A673 (cell line): ENCODE measurements at regions not wholly inside any gene's neighbourhood (a gene's known extent, or its start where the extent isn't known, plus 50 kb on each side); places are given as distances from the start of the nearest gene placed in this dataset.

ENCODE experiments used
- BruUV-seq: library from RNA; stranded (reverse); fragments of 400-500 nt; replicated peaks from 2 replicates; lab custom pipeline; 2021; lab: Mats Ljungman, UMichigan
- CTCF ChIA-PET: fragments of 300-600 bp; sonication (Branson Sonifier 250); formaldehyde crosslinking; loops from one replicate; lab custom pipeline; 2022; ENCODE audit warnings: antibody characterized with exemption; lab: Charles Lee
- POLR2A ChIA-PET: fragments of 300-600 bp; sonication (Branson Sonifier 250); formaldehyde crosslinking; loops from one replicate; lab custom pipeline; 2022; ENCODE audit warnings: antibody characterized with exemption; ENCODE audit not compliant: low non-redundant PET; lab: Charles Lee
- DNase-seq: peaks from one replicate; pipeline ENCODE4 v3.0.0-alpha.2; 2015; ENCODE audit warnings: low spot score
- H3K27ac ChIP-seq: fragments of 200-600 bp; sonication (generic); 2 replicates; pipeline ENCODE4 v1.5.1; 2016; ENCODE audit warnings: mixed run types, low read depth, mild to moderate bottlenecking, mixed read lengths, antibody characterized with exemption, low read length; ENCODE audit not compliant: poor library complexity, severe bottlenecking
- H3K27me3 ChIP-seq: fragments of 200-600 bp; sonication (generic); replicated peaks from 2 replicates; pipeline ENCODE4 v1.6.1; 2017; ENCODE audit warnings: mixed run types, low read depth, mild to moderate bottlenecking, mixed read lengths, antibody characterized with exemption, low read length; ENCODE audit not compliant: insufficient read depth, poor library complexity
- H3K36me3 ChIP-seq: fragments of 200-600 bp; sonication (generic); 2 replicates; pipeline ENCODE4 v1.6.1; 2016; ENCODE audit warnings: mixed run types, mild to moderate bottlenecking, mixed read lengths, antibody characterized with exemption, low read length; ENCODE audit not compliant: insufficient read depth, poor library complexity, severe bottlenecking
- H3K4me1 ChIP-seq: fragments of 200-600 bp; sonication (generic); 2 replicates; pipeline ENCODE4 v1.6.1; 2017; ENCODE audit warnings: mixed run types, mild to moderate bottlenecking, mixed read lengths, antibody characterized with exemption, low read length; ENCODE audit not compliant: insufficient read depth, poor library complexity, severe bottlenecking
- H3K4me3 ChIP-seq: fragments of 200-600 bp; sonication (generic); 2 replicates; pipeline ENCODE4 v1.5.1; 2016; ENCODE audit warnings: low read depth, mixed run types, mild to moderate bottlenecking, mixed read lengths, low read length; ENCODE audit not compliant: poor library complexity, severe bottlenecking
- H3K9me3 ChIP-seq: fragments of 200-600 bp; sonication (generic); 2 replicates; pipeline ENCODE4 v1.6.1; 2016; ENCODE audit warnings: mixed run types, low read depth, mild to moderate bottlenecking, mixed read lengths, antibody characterized with exemption, low read length; ENCODE audit not compliant: poor library complexity, severe bottlenecking
- EZH2 ChIP-seq: fragments of 200-600 bp; sonication (generic); IDR thresholded peaks from 2 replicates; pipeline ENCODE4 v1.6.1; 2017; ENCODE audit warnings: borderline replicate concordance, low read depth, mild to moderate bottlenecking, mixed read lengths, antibody characterized with exemption, low read length; ENCODE audit not compliant: poor library complexity, severe bottlenecking
- intact Hi-C: fragments of 100-400 bp; cut with micrococcal nuclease; formaldehyde crosslinking; loops from one replicate; pipeline ENCODE4 v1.10.0; 2022; ENCODE audit not compliant: unreplicated experiment
- TF ChIP-seq, protein P1 (sequence below): fragments of 300-800, 200-600 bp; sonication (generic); conservative IDR thresholded peaks from 2 replicates; pipeline ENCODE4 v1.5.1; 2017; ENCODE audit warnings: low read depth, mild to moderate bottlenecking, antibody characterized with exemption, low read length, moderate library complexity, mixed read lengths

DNA sequence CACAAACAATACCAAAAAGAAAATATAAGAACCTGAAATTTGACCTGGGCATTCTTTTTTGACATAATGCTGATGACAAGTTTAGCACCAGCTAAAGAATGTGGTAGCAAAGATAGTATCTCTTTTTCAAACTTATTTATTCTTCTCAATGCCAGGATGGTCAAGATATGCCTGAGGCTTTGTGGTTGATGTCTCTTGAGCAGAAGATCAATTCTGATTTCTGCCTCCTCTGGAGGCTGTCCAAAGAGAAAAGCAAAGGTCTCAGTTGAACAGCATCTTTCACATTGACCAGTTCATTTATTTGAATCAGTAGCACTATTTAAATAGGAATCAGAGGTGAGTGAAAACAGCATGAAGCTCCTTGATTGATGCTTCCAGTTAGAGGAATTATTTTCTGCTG lies 588.2 kb downstream of the HTR1A start:
- Histone ChIP-seq H3K9me3 (no peaks in the 10 kb centered on the region), H3K4me3 (no peak overlapping the region), H3K27ac (no peak overlapping the region), H3K4me1 (no peaks in the 10 kb centered on the region), H3K36me3 (no peaks in the 10 kb centered on the region), H3K27me3 (no peaks in the 10 kb centered on the region)
- TF ChIP-seq EZH2, result no peak
- TF ChIP-seq, protein P1, sequence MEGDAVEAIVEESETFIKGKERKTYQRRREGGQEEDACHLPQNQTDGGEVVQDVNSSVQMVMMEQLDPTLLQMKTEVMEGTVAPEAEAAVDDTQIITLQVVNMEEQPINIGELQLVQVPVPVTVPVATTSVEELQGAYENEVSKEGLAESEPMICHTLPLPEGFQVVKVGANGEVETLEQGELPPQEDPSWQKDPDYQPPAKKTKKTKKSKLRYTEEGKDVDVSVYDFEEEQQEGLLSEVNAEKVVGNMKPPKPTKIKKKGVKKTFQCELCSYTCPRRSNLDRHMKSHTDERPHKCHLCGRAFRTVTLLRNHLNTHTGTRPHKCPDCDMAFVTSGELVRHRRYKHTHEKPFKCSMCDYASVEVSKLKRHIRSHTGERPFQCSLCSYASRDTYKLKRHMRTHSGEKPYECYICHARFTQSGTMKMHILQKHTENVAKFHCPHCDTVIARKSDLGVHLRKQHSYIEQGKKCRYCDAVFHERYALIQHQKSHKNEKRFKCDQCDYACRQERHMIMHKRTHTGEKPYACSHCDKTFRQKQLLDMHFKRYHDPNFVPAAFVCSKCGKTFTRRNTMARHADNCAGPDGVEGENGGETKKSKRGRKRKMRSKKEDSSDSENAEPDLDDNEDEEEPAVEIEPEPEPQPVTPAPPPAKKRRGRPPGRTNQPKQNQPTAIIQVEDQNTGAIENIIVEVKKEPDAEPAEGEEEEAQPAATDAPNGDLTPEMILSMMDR, result no peak
- no peak for DNase-seq
- intact Hi-C loops, result no loop called here
- ChIA-PET CTCF (no interaction called here), POLR2A (no interaction called here)
- BruUV-seq, result no TSS peak

DNA sequence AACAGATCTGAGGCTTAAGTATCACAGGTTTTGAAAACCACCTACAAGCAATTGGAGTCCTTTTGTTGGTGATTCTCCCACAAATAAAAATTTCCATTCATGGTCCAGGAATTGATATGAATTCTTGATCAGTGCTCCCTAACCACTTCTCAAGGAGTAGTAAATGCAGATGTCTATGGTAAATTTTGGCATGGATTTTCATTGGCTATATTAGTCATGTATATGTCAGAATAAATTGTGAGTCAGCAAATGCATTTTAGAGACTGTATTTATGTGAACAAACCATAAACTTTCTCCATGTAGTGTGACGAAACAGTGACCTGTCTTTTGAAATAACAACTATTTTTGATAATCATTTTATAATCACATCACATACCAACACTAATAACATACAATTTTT lies 611.1 kb downstream of the HTR1A start:
- H3K9me3 ChIP-seq, result no peaks in the 10 kb centered on the region
- H3K27me3 ChIP-seq, result no peaks in the 10 kb centered on the region
- TF ChIP-seq, protein P1, result no peak
- TF ChIP-seq EZH2, result no peak
- no peaks in the 10 kb centered on the region for H3K36me3 ChIP-seq
- intact Hi-C loops, result no loop called here
- BruUV-seq, result no TSS peak
- no peak for DNase-seq
- ChIA-PET POLR2A (no interaction called here), CTCF (no interaction called here)
- H3K4me1 ChIP-seq, result no peaks in the 10 kb centered on the region
- H3K27ac ChIP-seq, result no peak overlapping the region
- H3K4me3 ChIP-seq, result no peak overlapping the region

DNA sequence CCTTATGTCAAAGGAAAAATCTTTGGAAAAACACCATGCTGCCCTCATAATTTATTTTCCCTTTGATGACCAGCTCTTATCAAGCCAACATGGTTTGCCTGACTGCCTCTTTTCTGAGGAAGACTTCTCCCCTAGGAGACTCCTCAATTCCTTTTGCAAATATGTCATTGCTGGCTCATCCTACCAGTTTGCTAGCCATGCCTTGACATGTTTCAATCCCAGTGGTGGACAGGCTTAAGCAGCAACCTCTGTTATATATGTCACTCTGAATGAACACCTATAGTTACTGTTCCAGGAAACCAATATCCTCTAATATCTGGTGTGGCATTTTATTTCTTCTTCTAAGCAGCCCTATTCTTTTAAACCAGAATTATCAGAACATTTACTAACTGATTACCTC lies 615.8 kb downstream of the HTR1A start:
- BruUV-seq, result no TSS peak
- no peaks in the 10 kb centered on the region for H3K27me3 ChIP-seq
- CTCF ChIA-PET, result no interaction called here
- no peak overlapping the region for H3K4me3 ChIP-seq
- intact Hi-C loops, result no loop called here
- TF ChIP-seq, protein P1, result no peak
- TF ChIP-seq EZH2, result no peak
- DNase-seq, result no peak
- H3K4me1 ChIP-seq, result no peaks in the 10 kb centered on the region
- no peaks in the 10 kb centered on the region for H3K36me3 ChIP-seq
- no peak overlapping the region for H3K27ac ChIP-seq
- POLR2A ChIA-PET, result no interaction called here
- H3K9me3 ChIP-seq, result no peaks in the 10 kb centered on the region
